A673 (cell line): ENCODE measurements at regions not wholly inside any gene's neighbourhood (a gene's known extent, or its start where the extent isn't known, plus 50 kb on each side); places are given as distances from the start of the nearest gene placed in this dataset.

ENCODE experiments used
- BruUV-seq: library from RNA; stranded (reverse); fragments of 400-500 nt; replicated peaks from 2 replicates; lab custom pipeline; 2021; lab: Mats Ljungman, UMichigan
- CTCF ChIA-PET: fragments of 300-600 bp; sonication (Branson Sonifier 250); formaldehyde crosslinking; loops from one replicate; lab custom pipeline; 2022; ENCODE audit warnings: antibody characterized with exemption; lab: Charles Lee
- POLR2A ChIA-PET: fragments of 300-600 bp; sonication (Branson Sonifier 250); formaldehyde crosslinking; loops from one replicate; lab custom pipeline; 2022; ENCODE audit warnings: antibody characterized with exemption; ENCODE audit not compliant: low non-redundant PET; lab: Charles Lee
- DNase-seq: peaks from one replicate; pipeline ENCODE4 v3.0.0-alpha.2; 2015; ENCODE audit warnings: low spot score
- H3K27ac ChIP-seq: fragments of 200-600 bp; sonication (generic); 2 replicates; pipeline ENCODE4 v1.5.1; 2016; ENCODE audit warnings: mixed run types, low read depth, mild to moderate bottlenecking, mixed read lengths, antibody characterized with exemption, low read length; ENCODE audit not compliant: poor library complexity, severe bottlenecking
- H3K27me3 ChIP-seq: fragments of 200-600 bp; sonication (generic); replicated peaks from 2 replicates; pipeline ENCODE4 v1.6.1; 2017; ENCODE audit warnings: mixed run types, low read depth, mild to moderate bottlenecking, mixed read lengths, antibody characterized with exemption, low read length; ENCODE audit not compliant: insufficient read depth, poor library complexity
- H3K36me3 ChIP-seq: fragments of 200-600 bp; sonication (generic); 2 replicates; pipeline ENCODE4 v1.6.1; 2016; ENCODE audit warnings: mixed run types, mild to moderate bottlenecking, mixed read lengths, antibody characterized with exemption, low read length; ENCODE audit not compliant: insufficient read depth, poor library complexity, severe bottlenecking
- H3K4me1 ChIP-seq: fragments of 200-600 bp; sonication (generic); 2 replicates; pipeline ENCODE4 v1.6.1; 2017; ENCODE audit warnings: mixed run types, mild to moderate bottlenecking, mixed read lengths, antibody characterized with exemption, low read length; ENCODE audit not compliant: insufficient read depth, poor library complexity, severe bottlenecking
- H3K4me3 ChIP-seq: fragments of 200-600 bp; sonication (generic); 2 replicates; pipeline ENCODE4 v1.5.1; 2016; ENCODE audit warnings: low read depth, mixed run types, mild to moderate bottlenecking, mixed read lengths, low read length; ENCODE audit not compliant: poor library complexity, severe bottlenecking
- H3K9me3 ChIP-seq: fragments of 200-600 bp; sonication (generic); 2 replicates; pipeline ENCODE4 v1.6.1; 2016; ENCODE audit warnings: mixed run types, low read depth, mild to moderate bottlenecking, mixed read lengths, antibody characterized with exemption, low read length; ENCODE audit not compliant: poor library complexity, severe bottlenecking
- CTCF ChIP-seq: fragments of 300-800, 200-600 bp; sonication (generic); conservative IDR thresholded peaks from 2 replicates; pipeline ENCODE4 v1.5.1; 2017; ENCODE audit warnings: low read depth, mild to moderate bottlenecking, antibody characterized with exemption, low read length, moderate library complexity, mixed read lengths
- EZH2 ChIP-seq: fragments of 200-600 bp; sonication (generic); IDR thresholded peaks from 2 replicates; pipeline ENCODE4 v1.6.1; 2017; ENCODE audit warnings: borderline replicate concordance, low read depth, mild to moderate bottlenecking, mixed read lengths, antibody characterized with exemption, low read length; ENCODE audit not compliant: poor library complexity, severe bottlenecking
- intact Hi-C: fragments of 100-400 bp; cut with micrococcal nuclease; formaldehyde crosslinking; loops from one replicate; pipeline ENCODE4 v1.10.0; 2022; ENCODE audit not compliant: unreplicated experiment

GRCh38 chr2:60226943-60227342 is 326.5 kb downstream of the BCL11A start:
- Histone ChIP-seq H3K27me3 (no peaks in the 10 kb centered on the region), H3K27ac (no peak overlapping the region), H3K4me1 (peaks cover 9% of the 10 kb centered on the region), H3K4me3 (no peak overlapping the region), H3K36me3 (no peaks in the 10 kb centered on the region), H3K9me3 (peaks cover 9% of the 10 kb centered on the region)
- ChIA-PET CTCF (no interaction called here), POLR2A (no interaction called here)
- no peak for DNase-seq
- TF ChIP-seq EZH2 = no peak
- no TSS peak for BruUV-seq
- intact Hi-C loops = no loop called here

GRCh38 chr2:60226191-60226590 is 327.3 kb downstream of the BCL11A start:
- no TSS peak for BruUV-seq
- POLR2A ChIA-PET = no interaction called here
- intact Hi-C loops = no loop called here
- Histone ChIP-seq H3K4me1 (peaks cover 9% of the 10 kb centered on the region), H3K4me3 (no peak overlapping the region), H3K36me3 (no peaks in the 10 kb centered on the region), H3K27me3 (no peaks in the 10 kb centered on the region), H3K27ac (no peak overlapping the region), H3K9me3 (peaks cover 2% of the 10 kb centered on the region)
- TF ChIP-seq CTCF = no peak
- no peak for TF ChIP-seq EZH2
- CTCF ChIA-PET = no interaction called here
- no peak for DNase-seq

- TF ChIP-seq EZH2 = no peak
- TF ChIP-seq CTCF = no peak
- intact Hi-C loops = no loop called here
Observed at GRCh38 chr2:60223859-60224258, 329.6 kb downstream of the BCL11A start.

GRCh38 chr2:60221098-60221497 is 332.4 kb downstream of the BCL11A start:
- ChIA-PET POLR2A (interaction anchor here (0.7 kb wide), 1 partner anchor 12 kb away, joined by 3 read pairs; no protein-coding TSS in a partner anchor), CTCF (no interaction called here)
- TF ChIP-seq CTCF = no peak
- no peak for TF ChIP-seq EZH2
- H3K27ac ChIP-seq = no peak overlapping the region
- H3K36me3 ChIP-seq = no peaks in the 10 kb centered on the region
- BruUV-seq = no TSS peak
- H3K4me3 ChIP-seq = no peak overlapping the region
- intact Hi-C loops = no loop called here
- no peaks in the 10 kb centered on the region for H3K27me3 ChIP-seq
- H3K9me3 ChIP-seq = no peaks in the 10 kb centered on the region
- no peak for DNase-seq
- peaks cover 9% of the 10 kb centered on the region for H3K4me1 ChIP-seq

More at GRCh38 chr2:60223859-60224258, 329.6 kb downstream of the BCL11A start:
- no peak for DNase-seq
- H3K4me3 ChIP-seq = no peak overlapping the region
- no peaks in the 10 kb centered on the region for H3K36me3 ChIP-seq
- no peak overlapping the region for H3K27ac ChIP-seq
- no peaks in the 10 kb centered on the region for H3K9me3 ChIP-seq
- peaks cover 9% of the 10 kb centered on the region for H3K4me1 ChIP-seq
- BruUV-seq = no TSS peak
- ChIA-PET CTCF (no interaction called here), POLR2A (no interaction called here)
- no peaks in the 10 kb centered on the region for H3K27me3 ChIP-seq
